Breast epithelium (tissue), 3 donors: ENCODE measurements at regions not wholly inside any gene's neighbourhood (a gene's known extent, or its start where the extent isn't known, plus 50 kb on each side); places are given as distances from the start of the nearest gene placed in this dataset.

Experiments
- CTCF ChIP-seq, 3 donors: fragments of 450-650 bp; IDR thresholded peaks; one replicate each; pipeline ENCODE4 v1.5.1; 2016 to 2017; ENCODE audit warnings: antibody characterized with exemption in 3 of 3, mild to moderate bottlenecking in 3 of 3, moderate library complexity in 3 of 3
- POLR2AphosphoS5 ChIP-seq, 3 donors: sonication (generic); formaldehyde crosslinking; IDR thresholded peaks; one replicate each; pipeline ENCODE4 v1.6.1; 2017; ENCODE audit warnings: antibody characterized with exemption in 3 of 3

- TF ChIP-seq POLR2AphosphoS5 (IDR thresholded peaks at IDR 0.05), result no peak
- TF ChIP-seq CTCF (IDR thresholded peaks at IDR 0.05), result no peak
Observed at GRCh38 chr2:71962350-71962749, 185.3 kb downstream of the CYP26B1 start.
